ENCODE measurements at regions not wholly inside any gene's neighbourhood (a gene's known extent, or its start where the extent isn't known, plus 50 kb on each side); places are given as distances from the start of the nearest gene placed in this dataset.

GRCh38 chr3:162491952-162492351 lies 995.3 kb downstream of the OTOL1 start:
- Histone ChIP-seq H3K9me3 (peaks cover 0 to 12% (median 3%) of the 10 kb centered on the region in 4 donors), H3K4me1 (no peaks in the 10 kb centered on the region), H3K27ac (no peak overlapping the region), H3K4me3 (no peak overlapping the region), H3K36me3 (no peaks in the 10 kb centered on the region), H3K27me3 (no peaks in the 10 kb centered on the region)
- no peak for DNase-seq
- no peak for TF ChIP-seq CTCF (IDR thresholded peaks at IDR 0.05)
- TF ChIP-seq EP300 (IDR thresholded peaks at IDR 0.05), result no peak
- no peak for TF ChIP-seq POLR2A (IDR thresholded peaks at IDR 0.05)
- no peak for TF ChIP-seq POLR2AphosphoS5 (IDR thresholded peaks at IDR 0.05)
- WGBS, 5 donors, result 36 to 54% (median 51%) methylated on average over 1 of the region's 1 CpG
- intact Hi-C loops (cut with DNase I; ENCODE audit: low total_unique reads), result no loop called here

DNA sequence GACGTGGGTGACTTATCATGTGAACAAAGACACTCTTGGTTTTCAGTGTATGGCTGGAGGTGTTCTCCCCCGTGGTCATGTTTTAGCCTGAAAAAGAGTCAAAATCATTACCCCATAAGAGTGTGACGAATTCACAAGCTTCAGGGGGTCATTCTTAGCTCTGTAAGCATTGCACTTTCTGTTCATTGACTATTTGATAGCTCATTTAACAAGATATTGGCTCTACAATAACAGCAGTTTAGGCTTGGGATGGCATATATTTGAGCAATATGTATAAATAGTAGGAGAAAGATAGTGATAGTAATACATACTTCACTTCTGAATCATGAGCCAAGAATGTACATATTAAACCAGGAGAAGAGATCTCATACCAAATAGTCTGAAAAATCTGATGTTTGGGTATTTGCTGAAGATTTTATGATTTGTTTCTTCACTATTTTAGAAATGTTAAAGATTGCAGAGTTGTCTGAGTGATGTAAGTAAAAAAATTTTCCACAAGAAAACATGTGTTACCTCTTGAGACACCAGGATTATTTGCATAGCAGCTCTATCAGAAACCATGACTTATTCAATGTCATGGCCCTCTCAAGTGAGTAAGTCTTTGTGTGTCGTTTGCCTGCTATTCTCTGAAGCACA lies 996.0 kb downstream of the OTOL1 start:
- no peaks in the 10 kb centered on the region for H3K4me1 ChIP-seq
- no peak for DNase-seq
- intact Hi-C loops (cut with DNase I; ENCODE audit: low total_unique reads), result no loop called here
- WGBS, 5 donors, result 37 to 49% (median 40%) methylated on average over 4 of the region's 4 CpGs
- H3K9me3 ChIP-seq, result peaks cover 0 to 12% (median 3%) of the 10 kb centered on the region in 4 donors
- TF ChIP-seq POLR2AphosphoS5 (IDR thresholded peaks at IDR 0.05) (no peak), CTCF (IDR thresholded peaks at IDR 0.05) (no peak), POLR2A (IDR thresholded peaks at IDR 0.05) (no peak), EP300 (IDR thresholded peaks at IDR 0.05) (no peak)
- no peak overlapping the region for H3K27ac ChIP-seq
- no peaks in the 10 kb centered on the region for H3K27me3 ChIP-seq
- H3K4me3 ChIP-seq, result no peak overlapping the region
- no peaks in the 10 kb centered on the region for H3K36me3 ChIP-seq

DNA sequence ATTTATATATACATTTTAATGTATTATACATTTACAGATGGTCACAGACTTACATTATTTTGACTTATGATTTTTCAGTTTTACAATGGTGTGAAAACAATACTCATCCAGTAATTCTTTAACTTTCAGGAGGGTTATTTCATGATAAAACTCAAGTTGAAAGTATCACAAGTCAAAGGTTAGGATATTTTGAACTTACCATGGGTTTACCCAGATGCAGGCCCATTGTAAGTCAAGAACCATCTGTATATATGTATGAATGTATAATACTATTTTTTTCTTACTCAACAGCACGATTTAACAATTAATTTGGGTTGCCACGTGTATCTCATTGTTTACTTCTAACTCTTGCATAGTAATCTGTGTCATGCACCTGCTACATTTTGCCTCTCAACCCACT lies 1002.0 kb downstream of the OTOL1 start:
- no peaks in the 10 kb centered on the region for H3K36me3 ChIP-seq
- intact Hi-C loops (cut with DNase I; ENCODE audit: low total_unique reads), result no loop called here
- H3K9me3 ChIP-seq, result peaks cover 0 to 12% (median 3%) of the 10 kb centered on the region in 4 donors
- DNase-seq, result no peak
- no peak overlapping the region for H3K27ac ChIP-seq
- no peak overlapping the region for H3K4me3 ChIP-seq
- H3K27me3 ChIP-seq, result no peaks in the 10 kb centered on the region
- no peaks in the 10 kb centered on the region for H3K4me1 ChIP-seq
- 41 to 63% (median 42%) methylated on average over 2 of the region's 2 CpGs for WGBS, 5 donors
- TF ChIP-seq POLR2AphosphoS5 (IDR thresholded peaks at IDR 0.05), result no peak
- TF ChIP-seq EP300 (IDR thresholded peaks at IDR 0.05), result no peak
- no peak for TF ChIP-seq POLR2A (IDR thresholded peaks at IDR 0.05)
- TF ChIP-seq CTCF (IDR thresholded peaks at IDR 0.05), result no peak

- no peaks in the 10 kb centered on the region for H3K36me3 ChIP-seq
- TF ChIP-seq EP300 (IDR thresholded peaks at IDR 0.05) (no peak), POLR2AphosphoS5 (IDR thresholded peaks at IDR 0.05) (no peak), POLR2A (IDR thresholded peaks at IDR 0.05) (no peak), CTCF (IDR thresholded peaks at IDR 0.05) (no peak)
- no peak overlapping the region for H3K27ac ChIP-seq
- no peaks in the 10 kb centered on the region for H3K9me3 ChIP-seq
- DNase-seq, result no peak
- intact Hi-C loops (cut with DNase I; ENCODE audit: low total_unique reads), result no loop called here
- 54 to 90% (median 82%) methylated on average over 1 of the region's 1 CpG for WGBS, 5 donors
- no peaks in the 10 kb centered on the region for H3K27me3 ChIP-seq
- H3K4me3 ChIP-seq, result no peak overlapping the region
- H3K4me1 ChIP-seq, result no peaks in the 10 kb centered on the region
Observed at GRCh38 chr3:162507397-162507796, 1010.8 kb downstream of the OTOL1 start.
